ENCODE measurements at regions not wholly inside any gene's neighbourhood (a gene's known extent, or its start where the extent isn't known, plus 50 kb on each side); places are given as distances from the start of the nearest gene placed in this dataset.

DNA sequence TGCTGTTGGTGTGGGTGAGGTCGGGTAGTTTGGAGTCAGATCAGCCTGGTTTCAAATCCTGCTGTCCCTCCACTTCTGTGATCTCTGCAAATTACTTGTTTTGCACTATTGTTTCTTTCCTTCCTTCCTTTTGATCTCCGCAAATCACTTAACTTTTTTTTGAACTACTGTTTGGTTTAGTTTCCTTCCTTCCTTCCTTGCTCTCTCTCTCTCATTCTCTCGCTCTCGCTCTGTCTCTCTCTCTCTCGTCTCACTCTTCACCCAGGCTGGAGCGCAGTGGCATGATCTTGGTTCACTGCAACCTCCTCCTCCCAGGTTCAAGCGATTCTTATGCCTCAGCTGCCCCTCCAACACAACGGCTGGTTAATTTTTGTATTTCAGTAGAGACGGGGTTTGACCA is 141.6 kb upstream of the ITGA6 start:
- H3K27ac Mint-ChIP-seq: no peak overlapping the region
- peaks cover 18% of the 10 kb centered on the region for H3K4me1 Mint-ChIP-seq (ENCODE audit: low read depth)
- POLR2A ChIA-PET: no interaction called here
- intact Hi-C loops (cut with micrococcal nuclease): no loop called here
- no peaks in the 10 kb centered on the region for H3K9me3 Mint-ChIP-seq
- no peaks in the 10 kb centered on the region for H3K36me3 Mint-ChIP-seq
- no peak for DNase-seq
- CTCF ChIA-PET: interaction anchor here (2.8 kb wide), 1 partner anchor 176 kb away, joined by 11 read pairs; no protein-coding TSS in a partner anchor
- H3K4me3 Mint-ChIP-seq: no peak overlapping the region
- no peaks in the 10 kb centered on the region for H3K27me3 Mint-ChIP-seq

DNA sequence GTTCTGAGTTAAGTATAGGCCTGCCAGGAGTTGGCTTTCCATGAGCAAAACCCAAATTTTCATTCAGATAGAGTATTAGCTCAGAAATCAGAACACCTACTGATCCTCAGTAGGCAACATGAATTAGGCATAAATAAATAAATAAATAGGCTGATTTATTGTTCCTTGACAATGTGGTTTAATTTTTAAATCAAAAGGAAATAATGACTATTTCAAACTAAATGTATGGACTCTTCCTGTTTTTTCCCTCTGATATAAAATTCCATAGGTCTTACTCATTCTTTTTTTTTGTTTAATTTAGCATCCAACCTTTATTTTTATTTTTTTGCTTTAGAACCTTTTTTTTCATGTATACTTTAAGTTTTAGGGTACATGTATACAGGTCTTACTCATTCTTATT is 140.2 kb upstream of the ITGA6 start:
- ChIA-PET CTCF (interaction anchor here (1.7 kb wide), 1 partner anchor 175 kb away, joined by 7 read pairs; no protein-coding TSS in a partner anchor), POLR2A (no interaction called here)
- no peak for DNase-seq
- no peaks in the 10 kb centered on the region for H3K27me3 Mint-ChIP-seq
- no peaks in the 10 kb centered on the region for H3K36me3 Mint-ChIP-seq
- H3K4me3 Mint-ChIP-seq: no peak overlapping the region
- intact Hi-C loops (cut with micrococcal nuclease): no loop called here
- H3K27ac Mint-ChIP-seq: no peak overlapping the region
- no peaks in the 10 kb centered on the region for H3K9me3 Mint-ChIP-seq
- H3K4me1 Mint-ChIP-seq (ENCODE audit: low read depth): peaks cover 18% of the 10 kb centered on the region

DNA sequence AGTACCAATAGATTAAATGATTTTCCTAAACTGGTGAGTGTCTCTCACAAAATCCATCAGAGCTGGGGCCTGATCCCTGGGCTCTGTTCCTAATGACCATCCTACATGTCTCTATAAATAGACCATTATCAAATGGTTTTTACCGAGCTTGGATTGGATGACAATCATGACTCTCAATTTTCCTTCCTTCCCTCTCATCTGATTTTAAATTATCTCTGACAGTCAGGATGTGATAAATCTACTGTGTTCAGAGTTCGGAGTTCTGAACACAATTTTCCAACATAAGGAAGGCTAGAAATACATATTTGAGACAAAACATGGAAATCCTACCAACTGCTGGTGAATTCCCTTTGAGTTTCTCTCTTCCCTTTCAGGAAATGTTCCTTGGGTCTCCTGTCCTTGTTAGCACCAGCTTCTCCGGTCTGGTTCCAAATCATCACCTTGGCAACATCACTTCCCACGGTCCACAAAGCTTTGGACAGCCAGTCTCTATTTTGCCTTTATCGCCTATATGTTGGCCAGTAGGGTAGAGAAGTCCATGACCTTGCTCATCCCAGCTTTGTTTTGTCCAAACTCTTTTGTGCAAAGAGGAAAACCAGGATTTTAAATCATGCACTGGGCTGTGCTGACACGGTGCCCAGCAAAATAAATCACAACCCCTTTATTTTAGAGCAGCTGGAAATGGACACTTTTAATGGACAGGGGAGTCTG is 139.6 kb upstream of the ITGA6 start:
- POLR2A ChIA-PET: no interaction called here
- no peak for DNase-seq
- H3K4me3 Mint-ChIP-seq: no peak overlapping the region
- no peaks in the 10 kb centered on the region for H3K9me3 Mint-ChIP-seq
- CTCF ChIA-PET: interaction anchor here (1.7 kb wide), 1 partner anchor 174 kb away, joined by 7 read pairs; no protein-coding TSS in a partner anchor
- H3K27ac Mint-ChIP-seq: no peak overlapping the region
- H3K4me1 Mint-ChIP-seq (ENCODE audit: low read depth): peaks cover 18% of the 10 kb centered on the region
- no peaks in the 10 kb centered on the region for H3K27me3 Mint-ChIP-seq
- no peaks in the 10 kb centered on the region for H3K36me3 Mint-ChIP-seq
- intact Hi-C loops (cut with micrococcal nuclease): no loop called here

DNA sequence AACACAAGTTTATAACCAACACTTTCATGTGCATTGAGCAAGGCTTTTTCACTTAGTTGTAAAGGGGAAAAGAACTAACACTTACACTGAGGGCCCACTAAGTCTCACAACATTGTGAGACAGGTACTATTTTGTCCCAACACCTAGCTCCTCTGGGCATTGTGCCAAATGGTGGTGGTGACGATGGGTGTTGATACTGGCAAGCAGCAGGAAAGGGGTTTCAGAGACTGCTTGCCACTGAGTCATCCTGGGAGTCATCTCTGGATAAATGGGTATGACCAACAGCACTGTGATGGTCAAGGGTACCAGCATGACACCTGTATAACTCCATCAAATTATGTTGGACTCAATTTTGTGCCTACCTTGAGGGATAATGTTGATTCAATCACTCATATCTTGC is 138.8 kb upstream of the ITGA6 start:
- ChIA-PET POLR2A (no interaction called here), CTCF (interaction anchor here (1.7 kb wide), 1 partner anchor 173 kb away, joined by 7 read pairs; no protein-coding TSS in a partner anchor)
- H3K27me3 Mint-ChIP-seq: no peaks in the 10 kb centered on the region
- H3K36me3 Mint-ChIP-seq: no peaks in the 10 kb centered on the region
- intact Hi-C loops (cut with micrococcal nuclease): no loop called here
- H3K27ac Mint-ChIP-seq: no peak overlapping the region
- DNase-seq: peak; percentile 53
- peaks cover 18% of the 10 kb centered on the region for H3K4me1 Mint-ChIP-seq (ENCODE audit: low read depth)
- no peaks in the 10 kb centered on the region for H3K9me3 Mint-ChIP-seq
- H3K4me3 Mint-ChIP-seq: no peak overlapping the region

DNA sequence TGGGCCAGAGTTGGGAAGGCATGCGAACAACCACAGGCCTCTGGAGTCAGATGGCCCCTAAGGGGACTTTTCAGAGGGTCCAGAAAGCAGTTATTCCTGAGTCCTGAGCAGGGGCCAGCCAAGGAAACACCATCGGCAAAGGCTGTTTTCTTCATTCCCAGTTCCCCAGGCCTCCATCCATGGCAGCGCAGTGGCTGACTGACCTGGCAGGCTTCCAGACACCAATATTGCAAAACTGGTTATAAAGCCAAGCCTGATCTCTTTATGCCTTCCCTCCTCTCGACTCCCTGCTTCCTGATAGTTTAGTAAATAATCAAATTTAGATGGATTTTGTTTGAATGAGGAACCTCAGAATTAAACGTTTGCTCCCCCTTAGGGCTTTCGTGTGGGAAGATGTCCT is 133.4 kb upstream of the ITGA6 start:
- ChIA-PET POLR2A (interaction anchor here (0.7 kb wide), 1 partner anchor 267 kb away, joined by 3 read pairs; no protein-coding TSS in a partner anchor), CTCF (no interaction called here)
- H3K9me3 Mint-ChIP-seq: no peaks in the 10 kb centered on the region
- no peaks in the 10 kb centered on the region for H3K36me3 Mint-ChIP-seq
- intact Hi-C loops (cut with micrococcal nuclease): no loop called here
- peaks cover 5% of the 10 kb centered on the region for H3K27me3 Mint-ChIP-seq
- no peak for DNase-seq
- H3K4me3 Mint-ChIP-seq: no peak overlapping the region
- H3K4me1 Mint-ChIP-seq (ENCODE audit: low read depth): no peaks in the 10 kb centered on the region
- no peak overlapping the region for H3K27ac Mint-ChIP-seq

DNA sequence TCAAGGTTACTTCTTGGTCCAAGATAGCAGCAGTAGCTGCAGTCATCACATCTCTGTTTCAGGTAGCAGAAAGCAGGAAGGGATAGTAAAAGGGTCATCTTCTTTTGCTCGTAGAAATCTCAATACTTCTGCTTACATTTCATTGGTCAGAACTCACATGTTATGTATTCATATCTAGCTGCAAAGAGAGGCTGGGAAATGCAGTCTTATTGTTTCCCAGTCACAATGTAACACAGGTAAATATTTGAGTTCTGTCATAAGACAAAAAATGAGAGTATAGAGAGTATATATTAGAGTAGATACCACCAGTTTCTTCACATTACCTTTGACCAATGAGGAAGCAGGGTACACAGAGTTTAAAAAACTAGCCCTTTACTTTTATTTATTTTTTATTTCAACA is 132.4 kb upstream of the ITGA6 start:
- DNase-seq: no peak
- no peaks in the 10 kb centered on the region for H3K4me1 Mint-ChIP-seq (ENCODE audit: low read depth)
- H3K36me3 Mint-ChIP-seq: no peaks in the 10 kb centered on the region
- ChIA-PET POLR2A (no interaction called here), CTCF (interaction anchor here (1.4 kb wide), 1 partner anchor 167 kb away, joined by 5 read pairs; no protein-coding TSS in a partner anchor)
- no peaks in the 10 kb centered on the region for H3K9me3 Mint-ChIP-seq
- H3K4me3 Mint-ChIP-seq: no peak overlapping the region
- intact Hi-C loops (cut with micrococcal nuclease): no loop called here
- peaks cover 5% of the 10 kb centered on the region for H3K27me3 Mint-ChIP-seq
- H3K27ac Mint-ChIP-seq: no peak overlapping the region

DNA sequence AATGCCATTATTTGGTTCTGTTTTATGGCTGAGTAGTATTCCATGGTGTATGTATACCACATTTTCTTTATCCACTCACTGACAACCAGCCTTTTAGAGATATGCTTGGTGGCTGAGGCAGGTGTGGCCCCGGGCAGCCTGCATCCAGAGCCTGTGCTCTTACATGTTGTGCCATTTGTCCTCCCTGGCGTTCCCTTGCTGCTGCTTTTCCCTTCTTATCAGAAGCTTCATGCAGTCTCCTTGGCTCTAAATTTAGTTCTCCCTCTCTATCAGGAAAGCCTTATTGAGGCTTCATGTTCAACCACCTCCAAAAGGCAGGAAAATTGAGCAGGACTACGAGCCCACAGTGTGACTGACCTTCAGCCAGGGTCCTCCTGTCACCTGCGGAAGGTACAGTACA is 131.7 kb upstream of the ITGA6 start:
- POLR2A ChIA-PET: no interaction called here
- Mint-ChIP-seq H3K4me1 (ENCODE audit: low read depth) (no peaks in the 10 kb centered on the region), H3K9me3 (no peaks in the 10 kb centered on the region), H3K27me3 (peaks cover 6% of the 10 kb centered on the region), H3K36me3 (no peaks in the 10 kb centered on the region), H3K27ac (no peak overlapping the region), H3K4me3 (no peak overlapping the region)
- no peak for DNase-seq
- CTCF ChIA-PET: interaction anchor here (1.4 kb wide), 1 partner anchor 166 kb away, joined by 5 read pairs; no protein-coding TSS in a partner anchor
- intact Hi-C loops (cut with micrococcal nuclease): no loop called here

DNA sequence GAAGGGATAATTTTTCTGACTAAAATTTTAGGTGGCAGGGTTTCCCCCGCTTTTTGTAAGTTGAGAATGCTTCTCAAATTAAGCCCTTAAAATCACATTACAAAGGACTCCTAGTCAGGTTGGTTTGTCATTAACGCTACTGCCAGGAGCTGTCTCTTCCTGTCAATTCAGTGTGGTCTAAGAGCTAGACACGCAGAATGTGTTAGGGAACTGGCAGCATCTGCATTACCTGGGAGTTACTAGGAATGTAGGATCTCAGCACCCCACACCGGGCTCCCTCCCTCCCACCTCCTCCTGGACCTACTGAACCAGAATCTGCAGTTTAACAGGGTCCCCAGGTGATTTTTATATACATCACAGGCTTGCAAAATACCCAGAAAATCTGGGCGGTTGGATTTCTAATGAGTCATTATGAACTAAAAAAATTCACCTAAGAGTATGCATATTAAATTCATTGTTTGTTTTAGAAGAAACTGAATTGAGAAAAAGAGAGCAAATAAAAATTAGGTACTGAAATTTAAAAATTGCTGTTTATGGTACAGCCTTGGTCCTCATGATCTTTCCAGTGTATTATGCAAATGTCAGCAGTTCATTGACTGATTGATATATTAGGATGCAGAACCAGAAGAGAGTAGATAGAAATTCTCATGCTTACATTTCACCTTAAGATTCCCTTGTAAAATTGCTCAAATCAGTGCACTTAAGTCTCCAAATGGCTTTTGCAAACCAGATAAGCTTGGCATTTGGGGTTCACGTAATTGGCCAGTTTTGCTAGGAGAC is 130.9 kb upstream of the ITGA6 start:
- peaks cover 9% of the 10 kb centered on the region for H3K27me3 Mint-ChIP-seq
- CTCF ChIA-PET: interaction anchor here (1.5 kb wide), 1 partner anchor 165 kb away, joined by 3 read pairs; no protein-coding TSS in a partner anchor
- POLR2A ChIA-PET: no interaction called here
- no peak overlapping the region for H3K4me3 Mint-ChIP-seq
- H3K4me1 Mint-ChIP-seq (ENCODE audit: low read depth): no peaks in the 10 kb centered on the region
- H3K9me3 Mint-ChIP-seq: no peaks in the 10 kb centered on the region
- H3K36me3 Mint-ChIP-seq: no peaks in the 10 kb centered on the region
- DNase-seq: no peak
- intact Hi-C loops (cut with micrococcal nuclease): no loop called here
- no peak overlapping the region for H3K27ac Mint-ChIP-seq

DNA sequence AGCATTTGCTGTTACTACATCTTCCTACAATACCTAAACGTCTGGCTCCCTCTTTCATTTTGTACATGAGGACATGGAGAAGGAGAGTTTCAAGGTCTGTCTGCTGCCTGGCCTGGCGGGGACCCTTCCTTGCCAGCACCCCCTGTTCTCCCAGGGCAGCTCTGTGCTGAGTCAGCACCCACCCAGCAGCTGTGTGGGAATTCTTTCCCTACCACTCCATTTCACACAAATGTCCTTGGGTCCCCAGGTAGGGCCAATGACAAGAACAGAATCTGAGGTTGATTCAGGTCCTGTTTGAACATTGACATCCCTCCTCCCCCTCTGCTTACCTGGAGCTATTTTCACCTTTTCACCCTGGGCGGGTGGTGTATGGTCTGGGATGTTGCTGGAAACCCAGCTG is 129.9 kb upstream of the ITGA6 start:
- Mint-ChIP-seq H3K4me1 (ENCODE audit: low read depth) (no peaks in the 10 kb centered on the region), H3K4me3 (no peak overlapping the region)
- POLR2A ChIA-PET: no interaction called here

DNA sequence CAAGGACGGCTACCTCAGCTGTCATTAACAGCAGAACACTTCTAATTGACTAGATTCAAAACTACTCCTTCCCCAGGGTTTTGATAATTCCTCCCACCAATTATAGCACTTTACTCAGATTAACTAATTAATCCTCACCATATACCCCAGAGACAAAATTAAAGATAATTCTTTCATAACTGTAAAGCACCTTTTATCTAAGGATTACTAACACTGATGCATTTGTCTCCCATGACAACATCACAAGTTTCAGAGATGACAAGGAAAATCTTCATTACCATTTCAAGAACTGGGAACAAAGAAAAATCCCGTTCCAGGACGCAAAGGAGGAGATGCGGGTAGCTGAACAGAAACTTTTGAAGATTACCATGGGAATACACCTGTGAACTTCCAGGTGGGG is 129.4 kb upstream of the ITGA6 start:
- intact Hi-C loops (cut with micrococcal nuclease): no loop called here
- H3K4me3 Mint-ChIP-seq: no peak overlapping the region
- CTCF ChIA-PET: interaction anchor here (0.5 to 1.5 kb wide), 2 partner anchors 117 to 164 kb away, joined by 3 read pairs; no protein-coding TSS in a partner anchor
- no peaks in the 10 kb centered on the region for H3K9me3 Mint-ChIP-seq
- H3K27ac Mint-ChIP-seq: no peak overlapping the region
- no peaks in the 10 kb centered on the region for H3K36me3 Mint-ChIP-seq
- H3K27me3 Mint-ChIP-seq: peaks cover 9% of the 10 kb centered on the region
- POLR2A ChIA-PET: no interaction called here
- H3K4me1 Mint-ChIP-seq (ENCODE audit: low read depth): no peaks in the 10 kb centered on the region
- DNase-seq: no peak

More for the DNA sequence above, 129.9 kb upstream of the ITGA6 start:
- Mint-ChIP-seq H3K27me3 (peaks cover 9% of the 10 kb centered on the region), H3K36me3 (no peaks in the 10 kb centered on the region), H3K9me3 (no peaks in the 10 kb centered on the region), H3K27ac (no peak overlapping the region)
- no peak for DNase-seq
- CTCF ChIA-PET: interaction anchor here (1.5 kb wide), 1 partner anchor 164 kb away, joined by 3 read pairs; no protein-coding TSS in a partner anchor
- intact Hi-C loops (cut with micrococcal nuclease): no loop called here

DNA sequence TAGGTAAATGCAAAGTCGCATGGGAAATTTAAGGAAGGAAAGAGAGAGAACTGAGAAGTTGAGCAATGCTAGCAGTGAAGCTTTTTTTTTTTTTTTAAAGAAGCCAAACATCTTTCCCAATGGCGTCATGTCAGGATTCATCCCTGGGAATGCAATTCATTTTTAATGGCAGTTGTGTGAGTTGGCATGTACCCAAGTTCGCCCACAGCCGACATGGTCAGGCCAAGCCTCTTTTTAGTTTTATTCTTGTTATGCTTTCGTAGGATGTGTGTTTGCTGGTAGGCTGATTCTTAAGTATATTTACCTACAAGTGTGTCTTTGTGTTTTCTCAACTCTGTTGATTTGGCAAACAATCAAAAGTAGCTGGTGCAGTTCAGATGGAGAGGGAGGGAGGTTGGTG is 127.6 kb upstream of the ITGA6 start:
- intact Hi-C loops (cut with micrococcal nuclease): no loop called here
- ChIA-PET CTCF (no interaction called here), POLR2A (no interaction called here)
- peaks cover 11% of the 10 kb centered on the region for H3K27me3 Mint-ChIP-seq
- no peaks in the 10 kb centered on the region for H3K9me3 Mint-ChIP-seq
- H3K4me3 Mint-ChIP-seq: no peak overlapping the region
- H3K4me1 Mint-ChIP-seq (ENCODE audit: low read depth): no peaks in the 10 kb centered on the region
- DNase-seq: no peak
- H3K36me3 Mint-ChIP-seq: no peaks in the 10 kb centered on the region
- no peak overlapping the region for H3K27ac Mint-ChIP-seq

DNA sequence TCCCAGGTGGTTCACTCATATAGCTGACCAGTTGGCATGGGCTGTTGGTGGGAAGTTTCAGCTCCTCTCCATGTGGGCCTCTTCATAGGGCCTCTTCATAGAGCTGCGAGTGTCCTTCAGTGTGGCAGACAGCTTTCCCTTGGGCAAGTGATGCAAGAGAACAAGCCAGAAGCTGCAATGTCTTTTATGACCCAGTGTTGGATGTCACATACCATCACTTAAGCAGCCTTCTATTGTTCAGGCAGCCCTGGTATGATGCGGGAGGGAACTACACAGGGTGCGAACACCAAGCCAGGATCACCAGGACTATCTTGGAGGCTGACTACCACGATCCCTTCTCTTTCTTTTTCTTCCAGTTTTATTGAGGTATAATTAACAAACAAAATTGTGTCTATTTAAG is 126.5 kb upstream of the ITGA6 start:
- Mint-ChIP-seq H3K36me3 (no peaks in the 10 kb centered on the region), H3K9me3 (no peaks in the 10 kb centered on the region), H3K4me1 (ENCODE audit: low read depth) (no peaks in the 10 kb centered on the region), H3K27ac (no peak overlapping the region), H3K4me3 (no peak overlapping the region), H3K27me3 (peaks cover 12% of the 10 kb centered on the region)
- ChIA-PET POLR2A (no interaction called here), CTCF (interaction anchor here (1.3 kb wide), 1 partner anchor 161 kb away, joined by 5 read pairs; no protein-coding TSS in a partner anchor)
- intact Hi-C loops (cut with micrococcal nuclease): no loop called here
- no peak for DNase-seq

Data from activated CD4-positive, alpha-beta memory T cell treated with anti-CD3 and anti-CD28 coated beads for 36 hours (primary cell).